Ishikawa (cell line): ENCODE measurements at regions not wholly inside any gene's neighbourhood (a gene's known extent, or its start where the extent isn't known, plus 50 kb on each side); places are given as distances from the start of the nearest gene placed in this dataset.

Experiments
- CEBPB ChIP-seq: IDR thresholded peaks from 2 replicates; pipeline ENCODE4 v1.6.1; 2012
- CREB1 ChIP-seq: IDR thresholded peaks from 2 replicates; pipeline ENCODE4 v1.6.1; 2012; ENCODE audit warnings: low read depth
- EGR1 ChIP-seq: IDR thresholded peaks from 2 replicates; pipeline ENCODE4 v1.6.1; 2012
- EP300 ChIP-seq: IDR thresholded peaks from 2 replicates; pipeline ENCODE4 v1.6.1; 2012; ENCODE audit warnings: borderline replicate concordance
- FOXM1 ChIP-seq: IDR thresholded peaks from 2 replicates; pipeline ENCODE4 v1.6.1; 2012; ENCODE audit warnings: low read depth, borderline replicate concordance
- MAX ChIP-seq: IDR thresholded peaks from 2 replicates; pipeline ENCODE4 v1.6.1; 2012
- NFIC ChIP-seq: IDR thresholded peaks from 2 replicates; pipeline ENCODE4 v1.6.1; 2012
- RAD21 ChIP-seq: IDR thresholded peaks from 2 replicates; pipeline ENCODE4 v1.6.1; 2012; ENCODE audit warnings: low read depth
- TAF1 ChIP-seq: IDR thresholded peaks from 2 replicates; pipeline ENCODE4 v1.6.1; 2012; ENCODE audit warnings: low read depth, mild to moderate bottlenecking
- TCF12 ChIP-seq: IDR thresholded peaks from 2 replicates; pipeline ENCODE4 v1.6.1; 2012; ENCODE audit warnings: low read depth
- TEAD4 ChIP-seq: IDR thresholded peaks from 2 replicates; pipeline ENCODE4 v1.6.1; 2012
- USF1 ChIP-seq: IDR thresholded peaks from 2 replicates; pipeline ENCODE4 v1.6.1; 2012
- YY1 ChIP-seq: IDR thresholded peaks from 2 replicates; pipeline ENCODE4 v1.6.1; 2012; ENCODE audit warnings: low read depth
- ZBTB7A ChIP-seq: IDR thresholded peaks from 2 replicates; pipeline ENCODE4 v1.6.1; 2012; ENCODE audit warnings: low read depth
- TF ChIP-seq, protein P1 (sequence below): IDR thresholded peaks from 2 replicates; pipeline ENCODE4 v1.6.1; 2012; ENCODE audit warnings: low read depth, mild to moderate bottlenecking

- TF ChIP-seq TCF12: no peak
- no peak for TF ChIP-seq FOXM1
- TF ChIP-seq TAF1: no peak
- TF ChIP-seq CREB1: no peak
Observed at GRCh38 chr2:128416109-128416785, 97.6 kb upstream of the HS6ST1 start.

DNA sequence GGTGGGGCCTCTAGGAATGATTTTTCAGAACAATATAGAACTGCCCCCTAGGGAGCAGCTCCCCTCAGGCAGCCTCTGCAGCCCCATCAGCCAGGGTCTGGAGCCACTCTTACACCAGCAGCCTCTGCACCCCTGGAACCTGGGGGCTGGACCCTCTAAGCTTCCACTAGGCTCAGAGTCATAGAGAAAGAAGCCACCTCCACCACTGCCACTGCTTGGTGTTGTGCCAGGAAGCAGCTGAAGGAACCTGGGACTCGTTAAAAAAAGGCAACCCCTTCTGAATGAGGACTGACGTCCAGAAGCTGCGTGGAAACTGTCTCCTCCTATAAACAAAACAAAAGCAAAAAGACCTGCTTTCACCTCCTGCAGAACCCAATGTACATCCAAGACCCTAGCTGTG lies 98.1 kb upstream of the HS6ST1 start:
- TF ChIP-seq TEAD4: no peak
- TF ChIP-seq YY1: no peak
- TF ChIP-seq FOXM1: no peak
- TF ChIP-seq, protein P1, sequence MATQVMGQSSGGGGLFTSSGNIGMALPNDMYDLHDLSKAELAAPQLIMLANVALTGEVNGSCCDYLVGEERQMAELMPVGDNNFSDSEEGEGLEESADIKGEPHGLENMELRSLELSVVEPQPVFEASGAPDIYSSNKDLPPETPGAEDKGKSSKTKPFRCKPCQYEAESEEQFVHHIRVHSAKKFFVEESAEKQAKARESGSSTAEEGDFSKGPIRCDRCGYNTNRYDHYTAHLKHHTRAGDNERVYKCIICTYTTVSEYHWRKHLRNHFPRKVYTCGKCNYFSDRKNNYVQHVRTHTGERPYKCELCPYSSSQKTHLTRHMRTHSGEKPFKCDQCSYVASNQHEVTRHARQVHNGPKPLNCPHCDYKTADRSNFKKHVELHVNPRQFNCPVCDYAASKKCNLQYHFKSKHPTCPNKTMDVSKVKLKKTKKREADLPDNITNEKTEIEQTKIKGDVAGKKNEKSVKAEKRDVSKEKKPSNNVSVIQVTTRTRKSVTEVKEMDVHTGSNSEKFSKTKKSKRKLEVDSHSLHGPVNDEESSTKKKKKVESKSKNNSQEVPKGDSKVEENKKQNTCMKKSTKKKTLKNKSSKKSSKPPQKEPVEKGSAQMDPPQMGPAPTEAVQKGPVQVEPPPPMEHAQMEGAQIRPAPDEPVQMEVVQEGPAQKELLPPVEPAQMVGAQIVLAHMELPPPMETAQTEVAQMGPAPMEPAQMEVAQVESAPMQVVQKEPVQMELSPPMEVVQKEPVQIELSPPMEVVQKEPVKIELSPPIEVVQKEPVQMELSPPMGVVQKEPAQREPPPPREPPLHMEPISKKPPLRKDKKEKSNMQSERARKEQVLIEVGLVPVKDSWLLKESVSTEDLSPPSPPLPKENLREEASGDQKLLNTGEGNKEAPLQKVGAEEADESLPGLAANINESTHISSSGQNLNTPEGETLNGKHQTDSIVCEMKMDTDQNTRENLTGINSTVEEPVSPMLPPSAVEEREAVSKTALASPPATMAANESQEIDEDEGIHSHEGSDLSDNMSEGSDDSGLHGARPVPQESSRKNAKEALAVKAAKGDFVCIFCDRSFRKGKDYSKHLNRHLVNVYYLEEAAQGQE: no peak
- no peak for TF ChIP-seq EP300
- TF ChIP-seq CEBPB: no peak
- TF ChIP-seq MAX: no peak
- no peak for TF ChIP-seq ZBTB7A

DNA sequence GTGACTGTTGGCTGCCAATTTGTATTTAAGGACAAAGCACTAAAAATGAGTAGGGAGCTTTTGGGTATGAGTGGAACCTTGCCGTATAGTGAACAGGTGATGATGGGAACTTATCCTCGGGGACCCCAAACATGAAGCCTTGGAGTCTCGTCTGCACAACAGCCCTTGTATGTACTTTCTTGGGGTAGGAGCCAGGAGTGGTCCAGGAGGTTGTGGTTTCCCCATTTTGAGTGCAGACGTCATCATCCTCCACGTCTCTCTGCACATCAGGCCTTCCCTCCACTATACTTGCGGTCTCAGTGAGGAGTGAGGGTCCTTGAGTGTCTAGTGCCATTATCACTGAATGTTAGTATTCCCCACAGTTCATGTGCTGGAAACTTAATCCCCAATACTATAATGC lies 101.5 kb upstream of the HS6ST1 start:
- TF ChIP-seq CREB1 (no peak), TCF12 (no peak), RAD21 (no peak), CEBPB (no peak), EGR1 (no peak), EP300 (no peak), ZBTB7A (no peak), FOXM1 (no peak), YY1 (no peak), TAF1 (no peak), NFIC (no peak)

GRCh38 chr2:128420776-128421175 lies 102.1 kb upstream of the HS6ST1 start:
- no peak for TF ChIP-seq ZBTB7A
- TF ChIP-seq TCF12: no peak
- no peak for TF ChIP-seq RAD21
- no peak for TF ChIP-seq EGR1
- TF ChIP-seq USF1: no peak
- no peak for TF ChIP-seq YY1
- no peak for TF ChIP-seq MAX
- TF ChIP-seq, protein P1: no peak
- no peak for TF ChIP-seq CEBPB
- TF ChIP-seq NFIC: no peak
- TF ChIP-seq CREB1: no peak

DNA sequence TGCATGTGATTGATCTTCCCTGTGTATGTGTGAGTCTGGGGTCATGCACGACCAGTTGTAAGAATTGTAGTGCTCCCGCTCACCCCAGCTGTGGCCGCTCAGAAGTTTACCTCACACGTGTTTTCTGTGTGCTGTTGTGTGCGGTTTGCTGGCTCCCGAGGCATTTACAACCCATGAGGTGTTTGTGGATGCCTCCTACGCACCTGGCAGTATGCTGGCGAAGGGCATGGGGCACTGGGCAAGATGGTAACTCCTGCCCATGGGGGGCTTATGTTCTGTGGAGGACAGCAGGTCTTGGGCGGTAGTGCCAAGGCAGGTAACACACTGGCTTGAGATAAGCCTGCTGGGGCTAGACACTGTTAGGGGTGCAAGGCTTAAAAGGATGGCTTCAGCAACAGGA lies 102.6 kb upstream of the HS6ST1 start:
- TF ChIP-seq EGR1 (no peak), NFIC (no peak), CREB1 (no peak), USF1 (no peak), RAD21 (no peak), TEAD4 (no peak), MAX (no peak), FOXM1 (no peak), TCF12 (no peak), YY1 (no peak)

GRCh38 chr2:128421861-128422311 lies 103.2 kb upstream of the HS6ST1 start:
- TF ChIP-seq CEBPB (no peak), YY1 (no peak), CREB1 (no peak), TAF1 (no peak), TCF12 (no peak), NFIC (no peak), FOXM1 (no peak), USF1 (no peak), EGR1 (no peak), MAX (no peak), EP300 (no peak), RAD21 (no peak), TEAD4 (no peak), ZBTB7A (no peak)
- TF ChIP-seq, protein P1: no peak
